SK-N-SH treated with all-trans-retinoic acid at 6 μM for 48 hours (cell line): ENCODE measurements at regions not wholly inside any gene's neighbourhood (a gene's known extent, or its start where the extent isn't known, plus 50 kb on each side); places are given as distances from the start of the nearest gene placed in this dataset.

ENCODE experiments used
- ATAC-seq: fragments of 200-7000 bp; cut with Tn5 transposase; 3 replicates; pipeline ENCODE4 v1.9.1; 2020; ENCODE audit warnings: mild to moderate bottlenecking, moderate library complexity
- ARNTL ChIP-seq: fragments of 450-650 bp; formaldehyde crosslinking; IDR thresholded peaks from 2 replicates; pipeline ENCODE4 v1.5.0; 2020; ENCODE audit warnings: low read depth, mild to moderate bottlenecking, moderate library complexity, borderline replicate concordance
- CSDC2 ChIP-seq: fragments of 250-450 bp; sonication (Bioruptor Pico); IDR thresholded peaks from 2 replicates; pipeline ENCODE4 v1.5.0; 2020; ENCODE audit warnings: mild to moderate bottlenecking, moderate library complexity
- ESRRG ChIP-seq: fragments of 250-450 bp; sonication (Bioruptor Pico); IDR thresholded peaks from 2 replicates; pipeline ENCODE4 v1.6.1; 2021; ENCODE audit warnings: mild to moderate bottlenecking
- GLIS3 ChIP-seq: fragments of 250-450 bp; sonication (Bioruptor Pico); IDR thresholded peaks from 2 replicates; pipeline ENCODE4 v1.5.0; 2020; ENCODE audit warnings: mild to moderate bottlenecking, moderate library complexity
- ISL1 ChIP-seq: fragments of 250-450 bp; sonication (Bioruptor Pico); IDR thresholded peaks from 2 replicates; pipeline ENCODE4 v2.1.2; 2022; ENCODE audit warnings: mild to moderate bottlenecking, moderate library complexity
- OSR1 ChIP-seq: fragments of 250-450 bp; sonication (Bioruptor Pico); IDR thresholded peaks from 2 replicates; pipeline ENCODE4 v1.8.0; 2022; ENCODE audit warnings: moderate library complexity, mild to moderate bottlenecking, inconsistent platforms
- PPARA ChIP-seq: fragments of 250-450 bp; sonication (Bioruptor Pico); IDR thresholded peaks from 2 replicates; pipeline ENCODE4 v1.5.0; 2020; ENCODE audit warnings: mild to moderate bottlenecking, borderline replicate concordance
- RARB ChIP-seq: fragments of 250-450 bp; sonication (Bioruptor Pico); IDR thresholded peaks from 2 replicates; pipeline ENCODE4 v1.8.0; 2021; ENCODE audit warnings: mild to moderate bottlenecking, moderate library complexity
- SNAI2 ChIP-seq: fragments of 250-450 bp; sonication (Bioruptor Pico); IDR thresholded peaks from 2 replicates; pipeline ENCODE4 v1.5.0; 2020; ENCODE audit warnings: mild to moderate bottlenecking, moderate library complexity
- TCF4 ChIP-seq: fragments of 250-450 bp; sonication (Bioruptor Pico); IDR thresholded peaks from 2 replicates; pipeline ENCODE4 v1.8.0; 2021; ENCODE audit warnings: mild to moderate bottlenecking, moderate library complexity, borderline replicate concordance
- TOX ChIP-seq: fragments of 250-450 bp; sonication (Bioruptor Pico); IDR thresholded peaks from 2 replicates; pipeline ENCODE4 v1.8.0; 2021; ENCODE audit warnings: mild to moderate bottlenecking, moderate library complexity, borderline replicate concordance
- ZC3H10 ChIP-seq: fragments of 250-450 bp; sonication (Bioruptor Pico); IDR thresholded peaks from 2 replicates; pipeline ENCODE4 v1.5.1; 2021; ENCODE audit warnings: mild to moderate bottlenecking, moderate library complexity
- ZFP3 ChIP-seq: fragments of 250-450 bp; sonication (Bioruptor Pico); IDR thresholded peaks from 2 replicates; pipeline ENCODE4 v1.5.0; 2020; ENCODE audit warnings: mild to moderate bottlenecking, moderate library complexity
- ZFP30 ChIP-seq: fragments of 450-650 bp; formaldehyde crosslinking; IDR thresholded peaks from 2 replicates; pipeline ENCODE4 v1.5.0; 2022; ENCODE audit warnings: mild to moderate bottlenecking, moderate library complexity
- ZNF565 ChIP-seq: fragments of 450-650 bp; formaldehyde crosslinking; conservative IDR thresholded peaks from 2 replicates; pipeline ENCODE4 v1.5.0; 2020; ENCODE audit warnings: low read depth, mild to moderate bottlenecking, moderate library complexity
- ZNF70 ChIP-seq: fragments of 450-650 bp; formaldehyde crosslinking; IDR thresholded peaks from 2 replicates; pipeline ENCODE4 v1.5.0; 2020; ENCODE audit warnings: mild to moderate bottlenecking, moderate library complexity
- ZNF8 ChIP-seq: fragments of 450-650 bp; formaldehyde crosslinking; IDR thresholded peaks from 2 replicates; pipeline ENCODE4 v1.5.0; 2020; ENCODE audit warnings: mild to moderate bottlenecking, moderate library complexity
- TF ChIP-seq, protein P1 (sequence below): fragments of 250-450 bp; sonication (Bioruptor Pico); IDR thresholded peaks from 2 replicates; pipeline ENCODE4 v1.5.0; 2020; ENCODE audit warnings: mild to moderate bottlenecking, moderate library complexity
- TF ChIP-seq, protein P2 (sequence below): fragments of 250-450 bp; sonication (Bioruptor Pico); IDR thresholded peaks from 2 replicates; pipeline ENCODE4 v1.8.0; 2020; ENCODE audit warnings: mild to moderate bottlenecking, moderate library complexity, borderline replicate concordance
- TF ChIP-seq, protein P3 (sequence below): fragments of 250-450 bp; sonication (Bioruptor Pico); IDR thresholded peaks from 2 replicates; pipeline ENCODE4 v1.5.1; 2020; ENCODE audit warnings: low read depth, mild to moderate bottlenecking, moderate library complexity
- TF ChIP-seq, protein P4 (sequence below): fragments of 250-450 bp; sonication (Bioruptor Pico); IDR thresholded peaks from 2 replicates; pipeline ENCODE4 v1.8.0; 2021; ENCODE audit warnings: low read depth, mild to moderate bottlenecking, moderate library complexity, borderline replicate concordance
- TF ChIP-seq, protein P5 (sequence below): fragments of 250-450 bp; sonication (Bioruptor Pico); IDR thresholded peaks from 2 replicates; pipeline ENCODE4 v1.5.1; 2021; ENCODE audit warnings: mild to moderate bottlenecking, moderate library complexity

DNA sequence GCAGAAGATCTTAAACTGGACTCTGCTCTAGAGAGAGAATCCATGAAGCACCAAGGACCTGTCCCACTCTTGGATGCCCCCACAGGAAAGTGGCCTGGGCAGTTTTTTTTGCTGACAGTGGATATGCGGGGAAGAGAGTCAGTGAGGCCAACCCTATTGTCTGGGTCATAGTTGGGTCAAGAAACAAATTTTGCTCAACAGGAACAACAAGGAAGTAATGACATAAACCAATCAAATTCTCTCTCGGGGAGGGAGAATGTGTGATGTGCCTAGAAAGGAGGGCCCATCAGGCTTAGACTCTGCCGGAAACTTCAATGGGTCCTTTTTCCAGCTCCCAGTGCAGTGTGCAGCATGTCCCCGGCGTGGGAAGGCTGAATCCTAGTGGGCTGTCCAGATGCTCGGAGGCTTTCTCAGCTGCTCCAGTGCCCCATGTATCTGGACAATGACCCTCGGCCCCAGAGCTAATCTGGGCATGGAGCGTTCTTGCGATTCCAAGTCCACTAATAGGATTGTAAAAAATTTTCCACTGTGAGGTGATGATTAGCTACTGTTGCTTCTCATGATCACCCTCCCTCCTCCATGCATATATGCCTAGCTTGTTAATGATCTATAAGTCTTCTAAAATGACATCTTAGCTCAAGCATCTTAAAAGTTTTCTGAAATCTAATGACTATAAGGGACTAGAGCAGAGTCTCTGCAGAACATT is 101.0 kb downstream of the SNX19 start:
- no peak for ATAC-seq
- TF ChIP-seq ARNTL (CRISPR knock-in tag) (no peak), ZNF565 (CRISPR knock-in tag) (no peak), TOX (no peak), SNAI2 (CRISPR knock-in tag) (no peak), ZC3H10 (CRISPR knock-in tag) (no peak), ZNF70 (no peak), RARB (no peak), ZNF8 (no peak), ESRRG (no peak), ZFP3 (CRISPR knock-in tag) (no peak), CSDC2 (no peak), GLIS3 (CRISPR knock-in tag) (no peak), PPARA (CRISPR knock-in tag) (no peak), ZFP30 (no peak), OSR1 (CRISPR knock-in tag) (no peak)
- TF ChIP-seq, protein P1, sequence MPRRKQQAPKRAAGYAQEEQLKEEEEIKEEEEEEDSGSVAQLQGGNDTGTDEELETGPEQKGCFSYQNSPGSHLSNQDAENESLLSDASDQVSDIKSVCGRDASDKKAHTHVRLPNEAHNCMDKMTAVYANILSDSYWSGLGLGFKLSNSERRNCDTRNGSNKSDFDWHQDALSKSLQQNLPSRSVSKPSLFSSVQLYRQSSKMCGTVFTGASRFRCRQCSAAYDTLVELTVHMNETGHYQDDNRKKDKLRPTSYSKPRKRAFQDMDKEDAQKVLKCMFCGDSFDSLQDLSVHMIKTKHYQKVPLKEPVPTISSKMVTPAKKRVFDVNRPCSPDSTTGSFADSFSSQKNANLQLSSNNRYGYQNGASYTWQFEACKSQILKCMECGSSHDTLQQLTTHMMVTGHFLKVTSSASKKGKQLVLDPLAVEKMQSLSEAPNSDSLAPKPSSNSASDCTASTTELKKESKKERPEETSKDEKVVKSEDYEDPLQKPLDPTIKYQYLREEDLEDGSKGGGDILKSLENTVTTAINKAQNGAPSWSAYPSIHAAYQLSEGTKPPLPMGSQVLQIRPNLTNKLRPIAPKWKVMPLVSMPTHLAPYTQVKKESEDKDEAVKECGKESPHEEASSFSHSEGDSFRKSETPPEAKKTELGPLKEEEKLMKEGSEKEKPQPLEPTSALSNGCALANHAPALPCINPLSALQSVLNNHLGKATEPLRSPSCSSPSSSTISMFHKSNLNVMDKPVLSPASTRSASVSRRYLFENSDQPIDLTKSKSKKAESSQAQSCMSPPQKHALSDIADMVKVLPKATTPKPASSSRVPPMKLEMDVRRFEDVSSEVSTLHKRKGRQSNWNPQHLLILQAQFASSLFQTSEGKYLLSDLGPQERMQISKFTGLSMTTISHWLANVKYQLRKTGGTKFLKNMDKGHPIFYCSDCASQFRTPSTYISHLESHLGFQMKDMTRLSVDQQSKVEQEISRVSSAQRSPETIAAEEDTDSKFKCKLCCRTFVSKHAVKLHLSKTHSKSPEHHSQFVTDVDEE = no peak
- TF ChIP-seq, protein P2, sequence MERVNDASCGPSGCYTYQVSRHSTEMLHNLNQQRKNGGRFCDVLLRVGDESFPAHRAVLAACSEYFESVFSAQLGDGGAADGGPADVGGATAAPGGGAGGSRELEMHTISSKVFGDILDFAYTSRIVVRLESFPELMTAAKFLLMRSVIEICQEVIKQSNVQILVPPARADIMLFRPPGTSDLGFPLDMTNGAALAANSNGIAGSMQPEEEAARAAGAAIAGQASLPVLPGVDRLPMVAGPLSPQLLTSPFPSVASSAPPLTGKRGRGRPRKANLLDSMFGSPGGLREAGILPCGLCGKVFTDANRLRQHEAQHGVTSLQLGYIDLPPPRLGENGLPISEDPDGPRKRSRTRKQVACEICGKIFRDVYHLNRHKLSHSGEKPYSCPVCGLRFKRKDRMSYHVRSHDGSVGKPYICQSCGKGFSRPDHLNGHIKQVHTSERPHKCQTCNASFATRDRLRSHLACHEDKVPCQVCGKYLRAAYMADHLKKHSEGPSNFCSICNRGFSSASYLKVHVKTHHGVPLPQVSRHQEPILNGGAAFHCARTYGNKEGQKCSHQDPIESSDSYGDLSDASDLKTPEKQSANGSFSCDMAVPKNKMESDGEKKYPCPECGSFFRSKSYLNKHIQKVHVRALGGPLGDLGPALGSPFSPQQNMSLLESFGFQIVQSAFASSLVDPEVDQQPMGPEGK = no peak

DNA sequence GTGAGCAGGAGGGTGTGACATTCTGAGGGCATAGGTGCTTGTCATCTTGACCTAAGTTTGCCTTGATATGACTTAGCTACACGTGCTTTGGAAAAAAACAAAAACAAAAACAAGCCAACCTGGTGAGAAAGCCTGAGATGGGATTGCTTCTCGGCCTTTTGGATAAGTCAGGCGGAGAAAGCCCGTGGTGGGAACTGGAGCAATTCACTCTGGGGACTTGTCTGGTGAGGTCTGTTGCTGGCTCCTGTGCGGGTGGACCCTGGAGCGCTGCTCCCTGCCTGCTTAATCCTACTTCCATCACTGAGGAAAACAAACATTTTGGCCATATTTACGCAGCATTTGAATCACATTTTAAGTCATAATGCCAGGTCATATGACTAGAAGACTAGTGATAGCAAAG is 100.3 kb downstream of the SNX19 start:
- TF ChIP-seq TCF4 (CRISPR knock-in tag) (no peak), TOX (no peak), ISL1 (no peak), RARB (no peak), GLIS3 (CRISPR knock-in tag) (no peak), ZC3H10 (CRISPR knock-in tag) (no peak), ZNF565 (CRISPR knock-in tag) (no peak), ZNF70 (no peak), ZNF8 (no peak)
- TF ChIP-seq, protein P3, sequence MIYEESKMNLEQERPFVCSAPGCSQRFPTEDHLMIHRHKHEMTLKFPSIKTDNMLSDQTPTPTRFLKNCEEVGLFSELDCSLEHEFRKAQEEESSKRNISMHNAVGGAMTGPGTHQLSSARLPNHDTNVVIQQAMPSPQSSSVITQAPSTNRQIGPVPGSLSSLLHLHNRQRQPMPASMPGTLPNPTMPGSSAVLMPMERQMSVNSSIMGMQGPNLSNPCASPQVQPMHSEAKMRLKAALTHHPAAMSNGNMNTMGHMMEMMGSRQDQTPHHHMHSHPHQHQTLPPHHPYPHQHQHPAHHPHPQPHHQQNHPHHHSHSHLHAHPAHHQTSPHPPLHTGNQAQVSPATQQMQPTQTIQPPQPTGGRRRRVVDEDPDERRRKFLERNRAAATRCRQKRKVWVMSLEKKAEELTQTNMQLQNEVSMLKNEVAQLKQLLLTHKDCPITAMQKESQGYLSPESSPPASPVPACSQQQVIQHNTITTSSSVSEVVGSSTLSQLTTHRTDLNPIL (CRISPR knock-in tag) = no peak
- TF ChIP-seq, protein P4, sequence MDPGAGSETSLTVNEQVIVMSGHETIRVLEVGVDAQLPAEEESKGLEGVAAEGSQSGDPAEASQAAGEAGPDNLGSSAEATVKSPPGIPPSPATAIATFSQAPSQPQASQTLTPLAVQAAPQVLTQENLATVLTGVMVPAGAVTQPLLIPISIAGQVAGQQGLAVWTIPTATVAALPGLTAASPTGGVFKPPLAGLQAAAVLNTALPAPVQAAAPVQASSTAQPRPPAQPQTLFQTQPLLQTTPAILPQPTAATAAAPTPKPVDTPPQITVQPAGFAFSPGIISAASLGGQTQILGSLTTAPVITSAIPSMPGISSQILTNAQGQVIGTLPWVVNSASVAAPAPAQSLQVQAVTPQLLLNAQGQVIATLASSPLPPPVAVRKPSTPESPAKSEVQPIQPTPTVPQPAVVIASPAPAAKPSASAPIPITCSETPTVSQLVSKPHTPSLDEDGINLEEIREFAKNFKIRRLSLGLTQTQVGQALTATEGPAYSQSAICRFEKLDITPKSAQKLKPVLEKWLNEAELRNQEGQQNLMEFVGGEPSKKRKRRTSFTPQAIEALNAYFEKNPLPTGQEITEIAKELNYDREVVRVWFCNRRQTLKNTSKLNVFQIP (CRISPR knock-in tag) = no peak
- ATAC-seq = no peak

DNA sequence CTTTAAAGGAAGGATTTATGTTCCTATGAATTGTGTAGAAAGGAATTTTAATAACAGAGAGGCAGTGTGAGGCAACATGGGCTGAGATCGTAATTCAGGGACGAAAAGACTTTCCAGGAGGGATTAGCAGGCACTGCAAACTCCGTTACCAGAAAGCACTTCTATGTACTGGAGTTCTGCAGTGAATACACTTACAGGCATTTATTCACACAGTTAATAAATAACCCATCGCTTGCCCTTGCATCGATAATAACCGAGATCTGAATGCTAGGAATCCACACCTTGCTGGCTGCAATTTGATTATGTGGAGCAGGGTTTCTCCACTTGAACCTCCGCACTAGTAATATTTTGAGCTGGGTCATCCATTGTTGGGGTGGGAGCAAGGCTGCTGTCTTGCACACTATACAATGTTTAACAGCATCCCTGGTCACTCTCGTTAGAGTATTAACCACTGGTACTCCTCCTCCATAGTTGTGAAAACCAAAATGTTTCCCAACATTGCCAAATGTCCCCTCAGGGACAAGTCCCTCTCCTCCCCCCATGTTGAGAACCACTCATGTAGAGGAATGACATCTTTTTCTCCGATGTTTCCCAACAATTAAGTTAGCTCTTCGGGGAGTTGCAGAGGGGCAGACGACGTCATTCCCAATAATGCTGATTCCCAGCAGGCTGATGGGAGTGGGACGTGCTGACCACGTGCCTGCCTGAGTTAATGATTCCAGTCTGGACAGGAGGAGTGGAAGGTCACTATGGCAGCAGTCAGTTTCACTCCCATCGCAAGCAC is 99.5 kb downstream of the SNX19 start:
- TF ChIP-seq PPARA (CRISPR knock-in tag) (no peak), TCF4 (CRISPR knock-in tag) (no peak), ZC3H10 (CRISPR knock-in tag) (no peak), CSDC2 (no peak)
- TF ChIP-seq, protein P5, sequence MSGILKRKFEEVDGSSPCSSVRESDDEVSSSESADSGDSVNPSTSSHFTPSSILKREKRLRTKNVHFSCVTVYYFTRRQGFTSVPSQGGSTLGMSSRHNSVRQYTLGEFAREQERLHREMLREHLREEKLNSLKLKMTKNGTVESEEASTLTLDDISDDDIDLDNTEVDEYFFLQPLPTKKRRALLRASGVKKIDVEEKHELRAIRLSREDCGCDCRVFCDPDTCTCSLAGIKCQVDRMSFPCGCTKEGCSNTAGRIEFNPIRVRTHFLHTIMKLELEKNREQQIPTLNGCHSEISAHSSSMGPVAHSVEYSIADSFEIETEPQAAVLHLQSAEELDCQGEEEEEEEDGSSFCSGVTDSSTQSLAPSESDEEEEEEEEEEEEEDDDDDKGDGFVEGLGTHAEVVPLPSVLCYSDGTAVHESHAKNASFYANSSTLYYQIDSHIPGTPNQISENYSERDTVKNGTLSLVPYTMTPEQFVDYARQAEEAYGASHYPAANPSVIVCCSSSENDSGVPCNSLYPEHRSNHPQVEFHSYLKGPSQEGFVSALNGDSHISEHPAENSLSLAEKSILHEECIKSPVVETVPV (CRISPR knock-in tag) = no peak
- ATAC-seq = no peak
